MCF 10A (cell line): ENCODE measurements at regions not wholly inside any gene's neighbourhood (a gene's known extent, or its start where the extent isn't known, plus 50 kb on each side); places are given as distances from the start of the nearest gene placed in this dataset.

Experiments used
- BruUV-seq: library from RNA; stranded (reverse); fragments of 400-500 nt; replicated peaks from 2 replicates; lab custom pipeline; 2021; lab: Mats Ljungman, UMichigan
- CTCF ChIA-PET: fragments of 300-600 bp; sonication (Branson Sonifier 250); formaldehyde crosslinking; extraction: SDS; loops from one replicate; lab custom pipeline; 2021; ENCODE audit warnings: antibody characterized with exemption, inconsistent platforms; lab: Yijun Ruan, JAX
- POLR2A ChIA-PET: fragments of 300-600, 350-650 bp; sonication (Branson Sonifier 250); formaldehyde crosslinking; extraction: SDS; loops from one replicate; lab custom pipeline; 2020; ENCODE audit warnings: antibody characterized with exemption, inconsistent platforms; lab: Yijun Ruan, JAX
- DNase-seq: peaks from one replicate; pipeline ENCODE4 v3.0.0-alpha.2; 2018; ENCODE audit not compliant: unreplicated experiment
- H3K27ac Mint-ChIP-seq: one replicate; pipeline ENCODE4 v1.8.0; 2022; ENCODE audit warnings: mild to moderate bottlenecking, low read depth, mixed read lengths; ENCODE audit not compliant: unreplicated experiment
- H3K27me3 Mint-ChIP-seq: one replicate; pipeline ENCODE4 v1.8.0; 2022; ENCODE audit warnings: mixed read lengths; ENCODE audit not compliant: insufficient read depth, unreplicated experiment
- H3K36me3 Mint-ChIP-seq: one replicate; pipeline ENCODE4 v1.8.0; 2022; ENCODE audit warnings: mild to moderate bottlenecking, moderate library complexity, mixed read lengths; ENCODE audit not compliant: insufficient read depth, unreplicated experiment
- H3K4me1 Mint-ChIP-seq: one replicate; pipeline ENCODE4 v1.8.0; 2022; ENCODE audit warnings: mixed read lengths; ENCODE audit not compliant: insufficient read depth, unreplicated experiment
- H3K4me3 Mint-ChIP-seq: one replicate; pipeline ENCODE4 v1.8.0; 2022; ENCODE audit warnings: mild to moderate bottlenecking, moderate library complexity, mixed read lengths; ENCODE audit not compliant: unreplicated experiment
- H3K9me3 Mint-ChIP-seq: one replicate; pipeline ENCODE4 v1.8.0; 2022; ENCODE audit warnings: mixed read lengths; ENCODE audit not compliant: unreplicated experiment
- CTCF ChIP-seq: fragments of 200-600 bp; IDR thresholded peaks from one replicate; pipeline ENCODE4 v1.8.0; 2022; ENCODE audit warnings: antibody characterized with exemption, mild to moderate bottlenecking; ENCODE audit not compliant: unreplicated experiment
- intact Hi-C: fragments of 100-400 bp; cut with micrococcal nuclease; formaldehyde crosslinking; loops from 2 replicates; pipeline ENCODE4 v1.14.1; 2022

GRCh38 chr11:70669281-70669680 is 271.0 kb downstream of the CTTN start:
- DNase-seq, result no peak
- H3K4me1 Mint-ChIP-seq, result no peaks in the 10 kb centered on the region
- no peaks in the 10 kb centered on the region for H3K36me3 Mint-ChIP-seq
- intact Hi-C loops, result no loop called here
- H3K27me3 Mint-ChIP-seq, result no peaks in the 10 kb centered on the region
- TF ChIP-seq CTCF, result no peak
- H3K4me3 Mint-ChIP-seq, result no peak overlapping the region
- no peak overlapping the region for H3K27ac Mint-ChIP-seq
- H3K9me3 Mint-ChIP-seq, result peaks cover 26% of the 10 kb centered on the region
- ChIA-PET CTCF (no interaction called here), POLR2A (no interaction called here)
- no TSS peak for BruUV-seq

- H3K4me1 Mint-ChIP-seq, result no peaks in the 10 kb centered on the region
- CTCF ChIA-PET, result no interaction called here
Measured at GRCh38 chr11:70669871-70670675, 271.7 kb downstream of the CTTN start.

GRCh38 chr11:70670676-70671034 is 272.3 kb downstream of the CTTN start:
- Mint-ChIP-seq H3K4me1 (no peaks in the 10 kb centered on the region), H3K4me3 (no peak overlapping the region), H3K27ac (no peak overlapping the region), H3K27me3 (no peaks in the 10 kb centered on the region), H3K36me3 (no peaks in the 10 kb centered on the region), H3K9me3 (peaks cover 26% of the 10 kb centered on the region)
- ChIA-PET POLR2A (interaction anchor here (0.8 kb wide), 1 partner anchor 272 kb away, joined by 3 read pairs; no protein-coding TSS in a partner anchor), CTCF (no interaction called here)
- no peak for DNase-seq
- TF ChIP-seq CTCF, result no peak
- no TSS peak for BruUV-seq
- intact Hi-C loops, result no loop called here

More at GRCh38 chr11:70669871-70670675, 271.7 kb downstream of the CTTN start:
- H3K27me3 Mint-ChIP-seq, result no peaks in the 10 kb centered on the region
- BruUV-seq, result no TSS peak
- H3K9me3 Mint-ChIP-seq, result peaks cover 26% of the 10 kb centered on the region
- no peak for TF ChIP-seq CTCF
- no peak overlapping the region for H3K4me3 Mint-ChIP-seq
- no peak overlapping the region for H3K27ac Mint-ChIP-seq
- POLR2A ChIA-PET, result interaction anchor here (0.8 kb wide), 1 partner anchor 271 kb away, joined by 3 read pairs; no protein-coding TSS in a partner anchor
- no peaks in the 10 kb centered on the region for H3K36me3 Mint-ChIP-seq
- DNase-seq, result no peak
- intact Hi-C loops, result no loop called here

GRCh38 chr11:70671083-70671482 is 272.8 kb downstream of the CTTN start:
- peaks cover 26% of the 10 kb centered on the region for H3K9me3 Mint-ChIP-seq
- no peak overlapping the region for H3K4me3 Mint-ChIP-seq
- no peaks in the 10 kb centered on the region for H3K27me3 Mint-ChIP-seq
- POLR2A ChIA-PET, result no interaction called here
- no TSS peak for BruUV-seq
- no peak for DNase-seq
- H3K36me3 Mint-ChIP-seq, result no peaks in the 10 kb centered on the region
- no peak for TF ChIP-seq CTCF
- intact Hi-C loops, result no loop called here
- H3K27ac Mint-ChIP-seq, result no peak overlapping the region
- CTCF ChIA-PET, result no interaction called here
- no peaks in the 10 kb centered on the region for H3K4me1 Mint-ChIP-seq
